ENCODE measurements at regions not wholly inside any gene's neighbourhood (a gene's known extent, or its start where the extent isn't known, plus 50 kb on each side); places are given as distances from the start of the nearest gene placed in this dataset.

DNA sequence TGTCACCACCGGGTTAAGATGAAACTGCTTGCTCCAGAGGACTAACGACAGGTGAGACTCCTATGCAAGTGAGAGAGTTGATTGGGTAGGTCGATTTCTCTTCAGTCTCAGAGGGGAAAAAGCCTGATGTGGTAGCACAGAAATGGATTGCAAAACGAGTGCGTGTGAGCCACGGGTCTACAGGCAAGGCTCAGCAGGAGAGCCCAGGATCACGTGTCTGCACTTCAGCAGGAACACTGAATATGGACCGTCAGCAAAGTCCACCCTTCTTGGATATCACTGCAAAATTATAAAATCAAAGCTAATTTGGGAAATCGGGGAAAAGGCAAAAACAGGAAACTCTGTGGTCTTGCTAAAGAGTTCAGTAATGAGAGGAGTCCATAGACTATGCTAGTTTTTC, 107.7 kb upstream of the ZNF648 start:
- Mint-ChIP-seq H3K27ac (ENCODE audit: unreplicated experiment) (no peak overlapping the region), H3K4me1 (ENCODE audit: low read depth, unreplicated experiment) (no peaks in the 10 kb centered on the region), H3K4me3 (ENCODE audit: unreplicated experiment) (no peak overlapping the region), H3K9me3 (ENCODE audit: unreplicated experiment) (peaks cover 3% of the 10 kb centered on the region), H3K27me3 (ENCODE audit: unreplicated experiment) (no peaks in the 10 kb centered on the region), H3K36me3 (ENCODE audit: unreplicated experiment) (no peaks in the 10 kb centered on the region)
- TF ChIP-seq, protein P1, sequence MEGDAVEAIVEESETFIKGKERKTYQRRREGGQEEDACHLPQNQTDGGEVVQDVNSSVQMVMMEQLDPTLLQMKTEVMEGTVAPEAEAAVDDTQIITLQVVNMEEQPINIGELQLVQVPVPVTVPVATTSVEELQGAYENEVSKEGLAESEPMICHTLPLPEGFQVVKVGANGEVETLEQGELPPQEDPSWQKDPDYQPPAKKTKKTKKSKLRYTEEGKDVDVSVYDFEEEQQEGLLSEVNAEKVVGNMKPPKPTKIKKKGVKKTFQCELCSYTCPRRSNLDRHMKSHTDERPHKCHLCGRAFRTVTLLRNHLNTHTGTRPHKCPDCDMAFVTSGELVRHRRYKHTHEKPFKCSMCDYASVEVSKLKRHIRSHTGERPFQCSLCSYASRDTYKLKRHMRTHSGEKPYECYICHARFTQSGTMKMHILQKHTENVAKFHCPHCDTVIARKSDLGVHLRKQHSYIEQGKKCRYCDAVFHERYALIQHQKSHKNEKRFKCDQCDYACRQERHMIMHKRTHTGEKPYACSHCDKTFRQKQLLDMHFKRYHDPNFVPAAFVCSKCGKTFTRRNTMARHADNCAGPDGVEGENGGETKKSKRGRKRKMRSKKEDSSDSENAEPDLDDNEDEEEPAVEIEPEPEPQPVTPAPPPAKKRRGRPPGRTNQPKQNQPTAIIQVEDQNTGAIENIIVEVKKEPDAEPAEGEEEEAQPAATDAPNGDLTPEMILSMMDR (IDR thresholded peaks at IDR 0.05; ENCODE audit: partially characterized antibody, unreplicated experiment): no peak
- no peak for DNase-seq

DNA sequence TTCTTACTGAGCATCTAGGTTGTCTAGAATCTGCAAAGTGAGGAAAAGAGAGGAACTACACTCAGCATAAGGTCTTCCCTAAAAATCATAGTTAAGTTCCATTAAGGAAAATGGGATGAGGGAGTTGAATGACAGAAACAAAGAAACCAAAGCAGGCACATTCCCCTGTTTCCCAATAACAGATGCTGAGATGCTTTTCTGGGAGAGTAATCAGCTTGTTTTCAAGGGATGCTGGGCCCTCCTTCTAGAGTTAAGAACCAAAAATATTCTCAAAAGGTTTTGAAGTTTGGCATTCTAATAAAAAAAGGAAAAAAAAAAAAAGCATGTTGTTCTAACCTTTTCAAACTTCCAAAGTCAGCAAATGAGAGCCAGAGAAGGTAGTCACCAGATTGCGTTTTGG, 105.2 kb upstream of the ZNF648 start:
- Mint-ChIP-seq H3K36me3 (ENCODE audit: unreplicated experiment) (no peaks in the 10 kb centered on the region), H3K27me3 (ENCODE audit: unreplicated experiment) (no peaks in the 10 kb centered on the region), H3K4me3 (ENCODE audit: unreplicated experiment) (no peak overlapping the region), H3K4me1 (ENCODE audit: low read depth, unreplicated experiment) (no peaks in the 10 kb centered on the region), H3K9me3 (ENCODE audit: unreplicated experiment) (peaks cover 3% of the 10 kb centered on the region), H3K27ac (ENCODE audit: unreplicated experiment) (no peak overlapping the region)
- DNase-seq: no peak
- TF ChIP-seq, protein P1 (IDR thresholded peaks at IDR 0.05; ENCODE audit: partially characterized antibody, unreplicated experiment): no peak

DNA sequence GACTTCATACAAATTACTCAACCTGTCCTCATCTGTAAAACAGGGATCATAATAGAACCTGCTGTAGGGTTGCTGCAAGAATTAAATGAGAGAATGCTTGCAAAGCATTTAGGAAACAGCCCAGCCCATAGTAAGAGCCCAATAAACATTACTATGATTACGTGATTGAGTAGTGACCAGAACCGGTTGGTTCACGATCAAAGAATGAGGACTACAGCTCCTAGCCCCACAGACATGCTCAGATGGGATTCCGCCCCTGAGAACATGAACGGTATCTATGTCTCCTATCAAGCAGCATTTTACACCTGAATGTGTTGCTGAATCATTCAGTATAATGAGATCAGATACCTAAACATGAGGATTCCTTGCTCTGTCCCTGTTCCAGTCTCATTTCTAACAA, 104.8 kb upstream of the ZNF648 start:
- Mint-ChIP-seq H3K27me3 (ENCODE audit: unreplicated experiment) (no peaks in the 10 kb centered on the region), H3K36me3 (ENCODE audit: unreplicated experiment) (no peaks in the 10 kb centered on the region), H3K4me3 (ENCODE audit: unreplicated experiment) (no peak overlapping the region), H3K4me1 (ENCODE audit: low read depth, unreplicated experiment) (no peaks in the 10 kb centered on the region), H3K27ac (ENCODE audit: unreplicated experiment) (no peak overlapping the region), H3K9me3 (ENCODE audit: unreplicated experiment) (peaks cover 3% of the 10 kb centered on the region)
- no peak for DNase-seq
- TF ChIP-seq, protein P1 (IDR thresholded peaks at IDR 0.05; ENCODE audit: partially characterized antibody, unreplicated experiment): no peak

DNA sequence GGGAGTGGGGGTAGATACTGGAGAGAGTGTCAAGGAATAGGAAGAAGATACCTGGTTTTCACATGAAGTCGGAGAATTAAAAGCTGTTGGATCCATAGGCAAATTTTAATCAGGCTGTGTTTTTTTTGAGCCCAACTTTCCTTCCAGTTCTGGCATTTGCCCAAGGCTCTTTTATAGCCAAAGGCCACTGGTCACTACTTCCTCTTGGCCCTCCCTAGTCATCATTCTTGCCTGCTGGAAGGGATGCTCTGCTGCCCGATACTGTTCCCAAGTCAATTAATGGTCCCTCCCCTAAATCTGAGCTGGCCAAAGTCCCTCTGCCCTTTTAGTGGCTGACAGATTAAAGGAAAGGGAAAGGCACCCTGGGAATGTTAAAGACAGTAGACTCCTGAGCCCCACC, 102.8 kb upstream of the ZNF648 start:
- no peak for DNase-seq
- Mint-ChIP-seq H3K27me3 (ENCODE audit: unreplicated experiment) (no peaks in the 10 kb centered on the region), H3K4me1 (ENCODE audit: low read depth, unreplicated experiment) (no peaks in the 10 kb centered on the region), H3K4me3 (ENCODE audit: unreplicated experiment) (no peak overlapping the region), H3K36me3 (ENCODE audit: unreplicated experiment) (no peaks in the 10 kb centered on the region), H3K9me3 (ENCODE audit: unreplicated experiment) (peaks cover 3% of the 10 kb centered on the region), H3K27ac (ENCODE audit: unreplicated experiment) (no peak overlapping the region)
- TF ChIP-seq, protein P1 (IDR thresholded peaks at IDR 0.05; ENCODE audit: partially characterized antibody, unreplicated experiment): no peak

DNA sequence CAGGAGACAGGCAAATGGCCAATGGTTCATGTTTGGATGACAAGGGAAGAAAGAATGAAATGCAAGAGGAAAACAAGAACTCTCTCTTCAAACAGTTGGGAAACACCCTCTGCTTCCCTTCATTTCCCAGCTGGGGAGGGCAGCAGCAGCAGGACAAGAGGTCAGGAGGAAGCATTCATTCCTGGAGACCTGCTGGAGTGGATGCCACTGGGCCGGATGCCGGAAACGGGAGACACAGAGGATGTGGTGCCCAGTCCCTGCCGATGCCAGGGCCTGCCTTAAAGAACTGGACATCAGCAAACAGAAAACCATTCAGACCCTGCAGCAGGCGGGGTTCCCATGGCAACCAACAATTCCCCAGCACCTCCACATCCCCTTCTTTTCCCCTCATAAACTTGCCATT, 102.3 kb upstream of the ZNF648 start:
- no peak for DNase-seq
- H3K9me3 Mint-ChIP-seq (ENCODE audit: unreplicated experiment): peaks cover 3% of the 10 kb centered on the region
- H3K27ac Mint-ChIP-seq (ENCODE audit: unreplicated experiment): no peak overlapping the region
- no peaks in the 10 kb centered on the region for H3K27me3 Mint-ChIP-seq (ENCODE audit: unreplicated experiment)
- no peaks in the 10 kb centered on the region for H3K4me1 Mint-ChIP-seq (ENCODE audit: low read depth, unreplicated experiment)
- H3K4me3 Mint-ChIP-seq (ENCODE audit: unreplicated experiment): no peak overlapping the region
- H3K36me3 Mint-ChIP-seq (ENCODE audit: unreplicated experiment): no peaks in the 10 kb centered on the region
- TF ChIP-seq, protein P1 (IDR thresholded peaks at IDR 0.05; ENCODE audit: partially characterized antibody, unreplicated experiment): no peak

Measured in glutamatergic neuron (in vitro differentiated cells).